ENCODE measurements at regions not wholly inside any gene's neighbourhood (a gene's known extent, or its start where the extent isn't known, plus 50 kb on each side); places are given as distances from the start of the nearest gene placed in this dataset.
"Not testable (repeated sequence)": the region's sequence is repeated elsewhere in the genome, so short reads cannot be mapped to it uniquely, and the experiment has no call there.

DNA sequence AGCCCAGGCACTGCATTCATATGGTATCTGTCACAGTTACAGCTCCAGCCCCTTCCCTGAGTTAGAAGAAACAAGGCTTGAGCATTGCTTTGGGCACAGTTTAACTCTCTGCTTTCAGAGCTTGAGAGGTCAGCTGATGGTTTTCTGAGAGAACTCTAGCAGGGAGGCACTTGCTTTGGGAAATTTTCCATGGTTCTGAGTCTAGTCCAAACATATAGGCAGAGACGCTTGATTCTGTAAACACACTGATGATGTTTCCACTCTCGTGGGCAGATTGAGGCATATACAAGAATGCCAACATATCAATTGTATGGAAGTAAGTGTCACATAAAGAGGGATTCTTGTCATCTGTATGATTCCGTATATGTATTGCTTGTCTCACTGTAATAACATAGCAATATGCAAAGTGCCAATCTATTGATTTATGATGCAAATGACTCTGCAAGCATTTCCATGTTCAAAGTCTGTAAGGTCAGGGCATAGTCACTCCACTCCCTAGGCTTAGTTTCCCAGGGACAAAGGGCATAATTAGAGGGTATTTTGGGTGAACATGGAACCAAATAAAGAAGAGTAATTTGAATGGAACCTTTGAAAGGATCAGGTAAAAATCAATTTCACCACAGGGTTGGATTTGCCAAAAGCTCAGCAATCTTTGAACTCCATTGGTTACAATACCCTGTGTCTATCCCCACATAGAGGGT, 239.0 kb downstream of the INHBA start:
- FAIRE-seq, result no peak

DNA sequence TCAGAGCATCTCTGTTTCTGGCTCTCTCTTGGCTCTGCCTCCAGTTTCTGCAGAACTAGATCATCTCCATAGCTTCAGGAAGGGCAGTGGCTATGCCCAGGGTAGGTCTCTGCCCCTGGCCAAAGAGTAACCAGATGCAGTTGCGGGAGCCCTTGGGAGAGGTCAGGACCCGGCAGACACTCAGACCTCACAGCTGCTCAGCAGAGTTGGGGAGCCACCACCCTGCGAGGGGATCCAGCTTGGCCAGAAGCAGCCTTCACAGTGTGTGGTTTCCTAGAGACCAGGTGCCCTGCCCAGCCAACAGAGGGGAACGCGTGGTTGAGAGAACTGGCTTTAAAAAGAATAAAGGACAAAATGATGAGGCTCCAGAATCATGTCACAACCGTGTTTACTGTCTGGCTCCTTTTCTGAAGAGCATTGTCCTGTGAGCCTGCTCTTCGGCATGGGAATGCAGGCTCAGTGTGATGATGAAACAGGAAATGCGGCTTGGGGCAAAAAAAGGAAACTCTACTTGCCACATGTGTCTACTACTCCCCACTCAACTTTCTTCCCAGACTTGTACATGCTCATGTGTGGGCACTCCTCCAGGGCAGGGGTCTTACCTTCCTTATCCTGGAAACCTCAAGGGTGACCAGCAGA, 243.1 kb downstream of the INHBA start:
- no peak for FAIRE-seq

DNA sequence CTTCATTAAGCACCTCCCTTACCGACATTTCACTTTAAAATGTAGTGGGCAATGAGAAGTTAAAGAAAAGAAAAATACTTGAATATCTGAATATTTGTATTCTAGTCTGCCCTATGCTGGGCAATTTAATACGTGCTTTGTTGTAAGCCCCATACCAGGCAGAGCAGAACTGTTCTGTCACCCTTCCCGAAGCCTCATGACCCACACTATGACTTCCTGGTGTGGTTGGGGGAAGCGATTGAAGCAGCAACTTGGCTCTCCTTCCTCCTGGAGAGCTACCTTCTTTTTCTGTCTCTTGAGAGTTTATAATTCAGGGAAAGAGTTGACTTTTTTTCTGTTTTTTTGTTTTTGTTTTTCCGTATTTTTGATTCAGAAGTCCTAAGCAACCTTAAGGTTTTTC, 243.7 kb downstream of the INHBA start:
- no peak for FAIRE-seq

DNA sequence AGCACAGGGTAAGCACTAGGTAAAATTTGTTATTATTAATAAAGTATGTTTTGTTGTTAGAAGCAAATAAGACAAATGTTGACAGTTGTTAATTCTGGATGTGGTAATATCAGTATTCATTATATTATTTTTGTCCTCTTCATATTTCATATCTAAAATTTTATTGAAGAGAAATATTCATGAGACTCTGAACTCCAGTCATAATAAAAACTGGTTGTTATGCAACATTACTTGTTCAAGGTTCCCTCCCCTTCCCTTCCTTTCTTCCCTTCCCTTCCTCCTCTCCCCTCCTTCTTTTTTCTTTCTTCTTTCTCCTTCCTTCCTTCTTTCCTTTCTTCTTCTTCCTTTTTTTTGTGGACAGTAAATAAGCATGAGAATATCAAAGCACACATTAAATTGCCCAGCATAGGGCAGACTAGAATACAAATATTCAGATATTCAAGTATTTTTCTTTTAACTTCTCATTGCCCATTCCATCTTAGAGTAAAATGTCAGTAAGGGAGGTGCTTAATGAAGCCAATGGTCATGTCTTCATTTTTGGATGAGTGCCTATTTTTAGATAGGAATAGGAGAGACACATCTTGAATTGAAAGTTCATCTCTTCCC, 245.0 kb downstream of the INHBA start:
- no peak for FAIRE-seq

DNA sequence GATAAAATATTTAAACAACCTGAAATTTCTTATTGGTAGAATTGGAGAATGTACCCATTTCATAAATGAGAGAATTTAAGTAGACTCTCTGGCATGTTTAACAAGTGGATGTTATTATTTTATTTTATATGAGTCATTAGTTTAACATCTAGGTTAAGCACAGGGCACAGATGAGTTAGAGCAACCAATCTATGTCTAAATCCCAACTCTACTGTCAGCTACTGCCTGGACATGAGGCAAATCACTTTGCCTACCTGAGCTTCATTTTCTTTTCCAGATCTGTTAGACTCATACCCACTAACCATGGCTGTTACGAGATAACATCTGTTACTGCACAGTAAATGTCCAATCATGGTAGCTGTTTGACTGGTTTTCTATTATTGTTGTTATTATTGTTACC, 251.1 kb downstream of the INHBA start:
- FAIRE-seq, result no peak

DNA sequence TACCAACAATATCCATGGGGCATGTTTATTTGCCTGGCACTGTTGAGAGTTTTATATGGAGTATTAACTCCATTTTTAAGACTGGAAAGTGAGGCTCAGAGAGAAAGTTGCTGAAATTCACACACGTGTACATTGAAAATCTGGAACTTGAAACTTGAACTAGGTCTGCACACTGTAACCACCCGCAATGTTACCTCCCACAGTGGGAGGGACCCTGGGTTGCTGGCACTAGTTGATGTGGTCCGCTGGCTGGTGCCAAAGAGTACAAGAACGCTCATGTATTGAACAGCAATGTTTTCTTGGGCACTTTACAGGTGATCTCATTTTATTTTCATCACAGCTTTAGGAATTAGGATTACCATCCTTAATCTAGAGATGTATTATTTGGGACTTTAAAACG, 253.2 kb downstream of the INHBA start:
- no peak for FAIRE-seq

DNA sequence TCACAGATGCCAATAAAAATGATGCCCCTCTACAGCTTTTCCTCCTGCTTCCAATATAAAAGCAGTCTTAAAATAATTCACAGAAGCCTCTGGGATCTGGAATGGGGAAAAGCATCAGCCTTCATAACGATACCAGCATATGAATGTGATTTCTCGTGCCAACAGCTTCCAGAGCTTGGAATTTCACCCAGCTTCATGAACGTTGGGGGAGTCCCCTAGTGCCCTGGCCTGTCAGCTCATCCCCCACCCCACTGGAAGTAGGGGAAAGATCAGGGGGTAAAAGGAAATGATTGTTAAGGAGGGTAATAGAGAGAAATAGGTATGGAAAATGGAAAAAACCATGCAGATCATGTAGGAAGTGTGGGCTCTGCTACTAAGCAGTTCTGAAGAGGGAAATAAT, 253.6 kb downstream of the INHBA start:
- no peak for FAIRE-seq

DNA sequence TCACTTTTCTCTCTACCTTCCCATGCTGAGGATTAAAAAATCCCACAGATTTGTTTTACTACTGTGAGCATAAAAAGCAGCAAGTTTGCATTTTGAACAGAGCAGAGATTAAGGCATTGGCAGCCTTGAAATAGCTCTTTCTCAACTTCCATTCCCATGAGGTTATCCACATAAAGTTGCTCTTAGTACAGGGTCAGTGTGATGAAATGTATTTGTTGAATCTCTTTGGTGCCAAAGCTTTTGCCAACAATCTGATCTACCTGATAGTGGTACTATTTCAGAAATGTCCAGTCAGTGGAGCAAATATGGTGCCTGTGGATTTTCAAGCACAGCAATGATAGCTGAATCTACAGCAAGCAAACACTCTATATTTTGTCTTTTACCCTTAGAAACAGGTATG, 254.8 kb downstream of the INHBA start:
- FAIRE-seq, result no peak

DNA sequence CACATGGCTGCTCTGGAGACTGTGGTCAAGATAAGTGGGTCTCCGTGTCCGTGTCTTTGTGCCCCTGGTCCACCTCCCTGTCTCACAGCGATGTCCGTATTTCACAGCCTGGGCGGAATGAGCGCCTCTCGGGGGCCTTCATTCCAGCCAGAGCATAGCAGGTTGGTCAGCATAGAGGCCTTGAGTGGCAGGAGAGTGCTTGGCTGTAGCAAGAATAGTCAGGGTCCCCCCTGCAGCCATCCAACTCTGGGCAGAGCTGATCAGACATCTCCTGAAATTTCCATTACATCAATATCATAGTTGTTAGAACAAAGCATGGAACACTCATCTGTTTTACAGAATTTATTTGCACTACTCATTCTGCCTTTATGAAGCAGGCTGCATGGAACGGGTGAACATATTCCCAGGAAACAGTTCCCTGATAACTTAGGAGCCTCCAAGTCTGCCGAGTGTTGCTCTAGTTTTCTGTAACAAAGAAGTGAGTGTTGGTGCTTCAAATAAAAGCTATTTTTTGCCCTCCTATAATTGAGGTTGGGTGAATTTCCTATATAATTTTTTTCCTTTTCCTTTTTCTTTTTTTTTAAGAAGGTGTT, 255.3 kb downstream of the INHBA start:
- no peak for FAIRE-seq

DNA sequence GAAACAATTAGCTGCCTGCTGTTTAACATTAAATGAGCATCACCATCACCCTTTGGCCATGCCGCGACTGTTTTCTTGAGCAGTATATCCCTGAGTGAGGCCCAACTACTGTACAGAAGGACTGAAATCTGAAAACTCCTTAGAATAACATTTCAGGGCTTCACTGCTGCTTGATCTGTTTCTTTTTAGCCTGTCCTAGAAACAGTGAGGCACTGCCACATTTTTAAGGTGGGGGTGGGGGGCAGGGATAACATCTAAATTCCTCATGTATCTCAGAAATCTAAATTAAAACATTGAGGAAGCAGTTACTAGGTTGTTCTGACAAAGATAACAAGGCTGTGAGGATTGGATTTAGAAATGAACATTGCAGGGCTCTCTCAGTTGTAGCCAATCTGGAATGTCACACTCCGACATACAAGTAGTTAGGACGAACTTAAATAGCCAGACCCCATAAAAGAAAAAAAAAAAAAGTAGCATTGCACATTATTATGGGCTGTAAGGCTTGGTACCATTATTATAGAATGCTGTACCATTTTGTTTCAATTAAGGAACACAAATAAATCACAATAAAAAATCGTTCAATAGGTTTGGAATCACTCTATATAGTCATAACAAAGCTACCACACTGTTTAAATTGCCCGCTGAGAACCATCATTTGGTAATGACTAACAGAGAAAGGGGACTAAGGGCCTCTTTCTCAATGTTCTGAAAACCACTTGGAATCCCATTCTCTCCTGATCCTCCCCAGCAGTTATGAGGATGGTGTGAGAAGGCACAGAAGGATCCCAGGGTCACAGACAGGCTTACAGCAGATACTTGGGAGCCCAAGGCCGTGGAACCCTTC, 256.1 kb downstream of the INHBA start:
- FAIRE-seq, result no peak

DNA sequence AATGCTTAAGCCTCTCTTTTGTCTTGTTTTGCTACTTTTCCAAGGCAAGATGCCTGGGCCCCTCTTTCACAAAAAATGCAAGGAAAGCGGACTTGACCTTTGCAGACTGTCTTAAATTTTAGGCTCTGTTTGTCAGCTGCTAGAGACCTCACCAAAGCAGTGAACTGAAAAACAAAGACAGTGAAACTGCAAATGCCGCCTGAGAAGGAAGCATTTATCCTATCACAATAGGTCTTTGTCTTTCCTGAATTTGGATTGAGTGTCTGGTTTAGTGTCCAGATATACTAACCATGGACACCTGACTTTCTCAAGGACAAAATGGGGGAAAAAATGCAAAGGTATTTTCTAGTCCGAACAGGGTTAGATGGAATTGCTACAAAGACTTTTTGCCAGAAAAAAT, 256.9 kb downstream of the INHBA start:
- FAIRE-seq, result no peak

DNA sequence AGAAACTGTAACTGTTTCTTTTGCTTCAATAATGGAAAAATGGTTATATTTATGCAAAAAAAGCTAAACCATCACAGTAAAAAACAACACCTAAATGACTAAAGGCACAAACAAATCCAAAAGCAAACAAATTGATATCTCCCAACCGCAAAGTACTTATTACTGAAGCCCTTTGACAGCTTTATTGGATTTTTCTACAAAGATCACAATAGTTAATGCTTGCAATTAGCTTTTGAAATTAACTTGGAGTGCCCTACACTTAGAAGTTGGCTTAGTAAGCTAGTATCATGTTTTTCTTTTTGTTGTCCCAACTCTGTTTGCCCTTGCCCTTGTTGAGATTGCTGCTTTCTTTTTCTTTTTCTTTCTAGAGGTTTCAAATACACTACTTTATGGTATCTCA, 257.5 kb downstream of the INHBA start:
- FAIRE-seq, result no peak

DNA sequence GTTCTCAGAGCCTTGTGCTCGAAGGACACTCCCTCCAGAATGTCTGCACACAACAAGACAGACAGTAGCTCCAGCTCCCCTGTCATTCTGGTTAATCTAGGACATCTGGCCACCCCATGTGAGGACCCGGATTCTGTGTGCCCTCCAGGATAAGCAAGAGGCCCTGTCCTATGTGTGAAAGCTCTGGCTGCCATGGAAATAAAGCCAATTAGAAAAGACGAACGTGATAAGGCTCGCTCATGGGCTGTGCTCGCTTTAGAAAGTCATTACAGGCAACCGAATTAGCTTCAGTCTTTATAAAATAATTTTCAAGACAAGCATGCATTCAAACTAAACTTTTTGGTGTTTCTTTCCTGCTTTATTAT, 263.4 kb downstream of the INHBA start:
- FAIRE-seq, result no peak

DNA sequence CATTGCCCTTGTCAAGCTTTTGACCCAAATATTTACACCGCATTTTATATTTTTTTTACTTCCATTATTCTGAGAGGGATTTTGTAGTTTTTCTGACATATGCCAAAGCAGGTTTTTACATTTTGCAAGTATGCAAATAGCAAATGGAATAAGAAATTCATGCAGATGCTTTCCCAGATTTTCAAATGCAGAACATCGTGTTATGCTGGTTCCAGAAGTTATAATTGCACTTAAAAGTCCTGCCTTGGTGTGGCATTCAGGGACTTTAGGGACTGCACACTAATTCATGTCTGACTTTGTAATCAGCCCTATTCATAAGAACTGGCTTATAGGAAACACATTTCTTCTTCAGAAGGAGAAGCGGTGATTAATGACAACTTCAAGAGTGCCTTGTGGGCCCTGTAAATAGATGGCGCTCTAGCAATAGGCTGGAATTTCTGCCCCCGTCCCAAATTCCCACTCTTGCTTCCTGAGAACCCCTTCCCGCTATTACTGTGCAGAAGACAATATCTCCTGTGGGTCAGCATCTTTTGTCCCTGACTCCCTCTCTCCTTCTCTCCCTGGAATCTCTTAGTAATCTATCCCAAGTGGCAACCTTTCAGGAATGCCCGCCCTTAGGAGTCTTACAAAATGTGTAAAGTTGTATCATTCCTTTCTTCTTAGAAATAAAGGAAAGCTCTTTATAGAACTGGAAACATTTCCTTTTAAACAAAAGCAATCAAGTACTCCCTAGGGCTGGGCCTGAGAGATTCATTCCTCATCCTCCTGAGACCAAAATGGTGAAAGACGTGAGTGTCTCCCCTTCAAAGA, 264.0 kb downstream of the INHBA start:
- no peak for FAIRE-seq

DNA sequence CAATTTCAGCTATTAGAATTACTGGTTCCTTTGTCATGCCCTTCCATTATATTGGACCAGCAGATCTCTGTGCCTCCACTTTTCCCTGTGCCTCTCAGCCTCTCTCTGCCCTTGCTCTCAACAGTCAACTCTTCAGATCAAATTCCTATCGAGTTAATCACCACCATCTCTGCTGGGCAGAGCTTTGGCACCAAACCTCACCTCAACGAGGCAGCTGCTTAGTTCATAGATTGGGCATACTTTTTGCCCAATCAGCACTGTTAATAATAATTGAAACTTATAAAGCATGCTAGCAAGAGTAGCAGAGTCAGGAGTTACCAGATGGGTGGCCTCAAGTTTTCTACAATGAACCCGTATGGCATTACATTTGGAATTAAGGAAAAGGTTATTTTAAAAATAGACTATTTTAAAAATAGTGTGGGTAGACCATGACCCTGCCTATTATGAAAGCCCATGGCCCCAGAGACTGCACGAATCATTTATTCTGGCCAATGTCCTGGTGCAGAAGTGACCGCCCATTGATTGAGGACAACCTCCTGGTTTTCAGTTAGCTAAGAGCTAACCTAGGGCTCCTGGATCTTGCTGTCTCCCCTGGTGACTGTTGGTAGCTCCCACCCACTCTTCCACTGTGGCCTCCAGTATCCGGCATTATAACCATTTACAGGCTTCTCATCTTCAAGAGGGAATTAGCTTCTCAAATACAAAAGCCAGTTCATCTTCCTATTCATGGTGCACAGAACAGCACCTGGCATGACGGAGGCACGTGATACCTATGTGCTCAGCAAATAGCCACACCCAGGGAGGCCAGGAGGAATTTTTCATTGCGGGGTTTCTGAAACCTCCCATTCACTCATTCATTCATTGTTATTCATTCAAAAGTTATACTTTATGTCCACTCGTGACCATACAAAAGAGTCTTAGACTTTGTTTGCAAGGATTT, 265.4 kb downstream of the INHBA start:
- no peak for FAIRE-seq

DNA sequence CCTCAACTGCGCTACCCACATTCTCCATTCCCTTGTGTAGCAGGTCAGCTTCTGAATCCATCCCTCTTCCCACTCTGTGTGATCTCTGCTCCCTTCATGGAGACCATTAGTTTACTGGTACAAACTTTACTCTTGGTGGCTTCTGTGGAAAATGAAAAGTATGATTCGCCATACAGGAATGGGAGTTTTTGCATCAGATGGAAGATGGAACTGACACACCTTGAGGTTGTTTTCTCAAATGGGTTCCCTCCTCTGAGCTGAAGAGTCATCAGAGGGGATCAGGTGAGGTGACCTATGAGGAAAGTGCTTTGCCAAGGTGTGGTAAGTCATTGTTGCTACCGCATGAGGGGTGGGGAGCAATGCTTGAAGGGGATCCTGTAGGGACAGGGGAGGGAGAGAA, 266.8 kb downstream of the INHBA start:
- FAIRE-seq, result no peak

DNA sequence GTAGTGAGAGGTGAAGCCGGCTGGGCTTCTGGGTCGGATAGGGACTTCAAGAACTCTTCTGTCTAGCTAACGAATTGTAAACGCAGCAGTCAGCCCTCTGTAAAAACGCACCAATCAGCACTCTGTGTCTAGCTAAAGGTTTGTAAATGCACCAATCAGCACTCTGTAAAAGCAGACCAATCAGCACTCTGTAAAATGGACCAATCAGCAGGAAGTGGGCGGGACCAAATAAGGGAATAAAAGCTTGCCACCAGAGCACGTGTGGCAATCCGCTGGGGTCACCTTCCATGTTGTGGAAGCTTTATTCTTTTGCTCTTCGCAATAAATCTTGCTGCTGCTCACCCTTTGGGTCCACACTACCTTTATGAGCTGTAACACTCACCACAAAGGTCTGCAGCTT, 267.9 kb downstream of the INHBA start:
- FAIRE-seq, result not testable (repeated sequence)

DNA sequence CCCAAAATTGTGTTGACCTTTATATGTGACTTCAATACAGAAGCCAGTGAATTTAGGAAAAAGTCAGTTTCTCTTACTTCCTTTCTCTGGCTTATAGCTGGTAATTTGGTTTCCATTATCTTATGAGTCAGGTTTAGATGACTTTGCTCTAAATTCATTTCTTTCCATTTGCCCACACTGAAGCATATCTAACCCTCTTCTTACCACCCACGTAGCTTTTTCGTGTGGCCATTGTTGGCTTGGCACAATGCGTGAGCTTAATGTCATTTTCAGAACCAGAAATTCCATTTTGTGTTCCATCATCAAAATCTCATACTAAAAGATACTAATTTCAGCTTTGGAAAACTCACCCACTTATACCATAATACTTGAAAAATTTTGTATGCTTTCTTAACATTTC, 271.2 kb downstream of the INHBA start:
- no peak for FAIRE-seq

DNA sequence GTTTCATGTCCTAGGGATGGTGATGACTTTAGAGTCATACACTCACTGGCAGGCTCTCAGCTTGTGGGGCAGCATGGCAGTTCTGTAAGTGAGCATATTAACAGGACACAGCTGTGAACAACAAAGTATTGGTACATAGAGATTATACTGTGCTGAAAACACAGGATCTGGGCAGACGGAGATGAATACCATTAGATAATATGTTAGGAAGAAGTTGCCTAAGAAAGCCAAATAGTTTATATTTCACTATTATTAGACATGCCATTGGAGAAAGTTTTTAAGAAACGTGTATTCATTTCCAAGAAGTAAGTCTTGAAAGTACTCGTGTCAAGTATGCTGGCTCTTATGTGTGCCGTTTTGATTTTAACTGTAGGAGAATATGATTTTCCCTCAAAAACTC, 274.5 kb downstream of the INHBA start:
- no peak for FAIRE-seq

DNA sequence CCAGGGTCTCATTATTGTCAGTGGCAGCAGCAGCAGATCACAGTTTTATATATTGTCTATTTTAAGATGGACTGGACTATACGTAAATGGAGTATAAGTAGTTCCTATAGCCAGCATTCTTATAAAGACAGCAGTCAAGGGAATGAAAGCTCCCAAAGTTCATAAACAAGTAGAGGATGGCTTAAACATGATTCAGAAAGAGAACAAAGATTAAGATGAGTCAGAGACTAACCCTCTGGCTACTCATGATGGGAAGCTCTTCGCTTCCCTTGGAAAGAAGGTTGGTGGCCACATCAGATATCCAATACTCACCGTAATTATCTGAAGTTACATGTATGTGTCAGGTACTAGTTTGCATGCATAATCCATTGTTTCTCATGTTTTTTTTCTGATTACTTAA, 277.0 kb downstream of the INHBA start:
- FAIRE-seq, result no peak

DNA sequence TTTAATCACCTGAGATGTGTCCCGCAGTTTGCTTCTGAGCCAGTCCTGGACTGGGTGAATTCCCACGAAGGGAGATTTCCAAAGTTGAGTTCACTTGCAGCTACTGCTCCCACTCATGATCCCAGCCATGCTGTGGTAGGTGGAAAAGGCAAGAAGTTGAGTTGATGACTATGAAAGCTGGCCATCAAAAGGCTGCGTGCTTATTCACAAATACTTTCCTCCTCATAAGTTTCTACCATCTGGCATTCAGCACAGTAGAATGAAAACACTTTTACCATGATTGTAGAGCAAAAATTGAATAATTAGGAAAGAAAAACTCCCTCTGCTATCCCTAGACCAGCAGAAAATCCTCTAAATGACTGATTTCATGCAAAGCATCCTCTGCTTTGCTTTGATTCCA, 281.8 kb downstream of the INHBA start:
- FAIRE-seq, result no peak
